ENCODE measurements at regions not wholly inside any gene's neighbourhood (a gene's known extent, or its start where the extent isn't known, plus 50 kb on each side); places are given as distances from the start of the nearest gene placed in this dataset.

GRCh38 chr2:8121022-8121825 is 560.6 kb upstream of the ID2 start:
- WGBS, result 77% methylated on average over 4 of the region's 10 CpGs
- peak overlapping the region in 1 of 2 experiments; percentile 31 for H3K18ac ChIP-seq (ENCODE audit: low read depth in 1 of 2, low read length in 2 of 2)
- no peak overlapping the region for H2BK120ac ChIP-seq (ENCODE audit: low read depth, low read length)
- DNase-seq, result peak; percentile 22
- no peak overlapping the region for H3K4me3 ChIP-seq (ENCODE audit: insufficient read depth in 1 of 2, low read depth in 1 of 2, low read length in 2 of 2)
- H2BK15ac ChIP-seq (ENCODE audit: low read depth, poor library complexity, severe bottlenecking), result no peak overlapping the region
- peak overlapping the region; percentile 41 for H3K27ac ChIP-seq (ENCODE audit: low read length, poor library complexity, severe bottlenecking)
- no peak overlapping the region for H2BK12ac ChIP-seq (ENCODE audit: low read length in 2 of 2)
- H3K9ac ChIP-seq (ENCODE audit: low read length), result no peak overlapping the region
- peaks cover 3% of the 10 kb centered on the region for H3K4me1 ChIP-seq (ENCODE audit: control insufficient read depth, insufficient read depth, low read depth, low read length)
- no peak overlapping the region for H3K4me2 ChIP-seq (ENCODE audit: low read length, poor library complexity, severe bottlenecking)
- H3K27me3 ChIP-seq (ENCODE audit: control insufficient read depth in 1 of 2, insufficient read depth in 1 of 2, low read length in 2 of 2), result no peaks in the 10 kb centered on the region
- H3K9me3 ChIP-seq (ENCODE audit: control insufficient read depth, low read length), result no peaks in the 10 kb centered on the region
- no peak overlapping the region for H3K4ac ChIP-seq (ENCODE audit: low read depth in 1 of 2, low read length in 2 of 2)
- no peaks in the 10 kb centered on the region for H3K79me1 ChIP-seq (replicated peaks; ENCODE audit: low read length, poor library complexity, severe bottlenecking)
- H3K36me3 ChIP-seq (ENCODE audit: control insufficient read depth in 1 of 2, insufficient read depth in 2 of 2, low read depth in 1 of 2, low read length in 2 of 2), result no peaks in the 10 kb centered on the region
- no peak overlapping the region for H3K14ac ChIP-seq (ENCODE audit: low read length in 2 of 2)
- H3K23ac ChIP-seq (ENCODE audit: low read length in 2 of 2), result no peak overlapping the region
- no peak overlapping the region for H4K91ac ChIP-seq (ENCODE audit: low read length)
- peak overlapping the region; percentile 31 for H2AK5ac ChIP-seq (ENCODE audit: low read length, severe bottlenecking)
- no peak overlapping the region for H2AFZ ChIP-seq (ENCODE audit: low read depth, low read length)
- no peak overlapping the region for H2BK5ac ChIP-seq (ENCODE audit: low read depth, low read length, poor library complexity, severe bottlenecking)
- H4K8ac ChIP-seq (ENCODE audit: low read length), result no peak overlapping the region

DNA sequence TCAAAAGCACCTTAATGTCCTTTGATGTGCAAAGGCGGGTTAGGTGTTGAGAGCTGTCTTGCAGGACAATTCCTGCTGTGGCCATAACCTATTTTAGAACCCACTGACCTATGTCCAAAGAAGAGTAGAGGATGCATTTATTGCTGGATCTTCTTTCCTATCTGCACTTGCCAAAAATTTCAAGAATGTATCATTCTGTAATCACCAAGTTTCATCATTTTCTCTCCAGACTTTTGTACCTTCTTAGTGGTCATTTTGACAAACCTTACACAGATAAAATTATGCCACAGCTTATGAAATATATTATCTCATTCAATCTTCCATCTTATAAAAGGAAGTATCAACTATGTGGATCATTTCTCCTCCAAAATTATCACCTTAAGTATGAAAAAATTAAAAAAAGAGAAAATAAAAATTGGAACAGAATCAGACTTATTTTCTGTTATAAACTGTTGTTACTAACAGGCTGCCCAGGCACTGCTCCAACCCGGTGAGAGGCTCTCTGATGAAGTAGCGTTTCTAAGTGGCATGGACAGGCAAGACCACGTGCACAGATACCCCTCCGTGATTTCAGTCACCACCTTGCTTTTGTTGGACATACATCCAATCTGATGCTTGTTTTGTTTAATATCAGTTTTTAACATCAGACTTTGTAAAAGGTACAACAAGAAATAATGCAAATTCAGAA is 559.9 kb upstream of the ID2 start:
- Histone ChIP-seq H3K79me1 (replicated peaks; ENCODE audit: low read length, poor library complexity, severe bottlenecking) (no peaks in the 10 kb centered on the region), H3K4me3 (ENCODE audit: insufficient read depth in 1 of 2, low read depth in 1 of 2, low read length in 2 of 2) (peak overlapping the region in 1 of 2 experiments; percentile 28), H3K27ac (ENCODE audit: low read length, poor library complexity, severe bottlenecking) (peak overlapping the region; percentile 39), H3K23ac (ENCODE audit: low read length in 2 of 2) (no peak overlapping the region), H3K4me1 (ENCODE audit: control insufficient read depth, insufficient read depth, low read depth, low read length) (peaks cover 3% of the 10 kb centered on the region), H3K36me3 (ENCODE audit: control insufficient read depth in 1 of 2, insufficient read depth in 2 of 2, low read depth in 1 of 2, low read length in 2 of 2) (no peaks in the 10 kb centered on the region), H2BK5ac (ENCODE audit: low read depth, low read length, poor library complexity, severe bottlenecking) (no peak overlapping the region), H2BK12ac (ENCODE audit: low read length in 2 of 2) (no peak overlapping the region), H3K18ac (ENCODE audit: low read depth in 1 of 2, low read length in 2 of 2) (no peak overlapping the region), H3K14ac (ENCODE audit: low read length in 2 of 2) (no peak overlapping the region), H2BK120ac (ENCODE audit: low read depth, low read length) (no peak overlapping the region), H2AFZ (ENCODE audit: low read depth, low read length) (no peak overlapping the region), H3K9me3 (ENCODE audit: control insufficient read depth, low read length) (no peaks in the 10 kb centered on the region), H4K91ac (ENCODE audit: low read length) (no peak overlapping the region), H3K4ac (ENCODE audit: low read depth in 1 of 2, low read length in 2 of 2) (no peak overlapping the region), H3K9ac (ENCODE audit: low read length) (peak overlapping the region; percentile 74), H2BK15ac (ENCODE audit: low read depth, poor library complexity, severe bottlenecking) (no peak overlapping the region), H3K4me2 (ENCODE audit: low read length, poor library complexity, severe bottlenecking) (no peak overlapping the region), H2AK5ac (ENCODE audit: low read length, severe bottlenecking) (no peak overlapping the region), H3K27me3 (ENCODE audit: control insufficient read depth in 1 of 2, insufficient read depth in 1 of 2, low read length in 2 of 2) (no peaks in the 10 kb centered on the region), H4K8ac (ENCODE audit: low read length) (no peak overlapping the region)
- DNase-seq, result no peak
- 93% methylated on average over 5 of the region's 5 CpGs for WGBS

DNA sequence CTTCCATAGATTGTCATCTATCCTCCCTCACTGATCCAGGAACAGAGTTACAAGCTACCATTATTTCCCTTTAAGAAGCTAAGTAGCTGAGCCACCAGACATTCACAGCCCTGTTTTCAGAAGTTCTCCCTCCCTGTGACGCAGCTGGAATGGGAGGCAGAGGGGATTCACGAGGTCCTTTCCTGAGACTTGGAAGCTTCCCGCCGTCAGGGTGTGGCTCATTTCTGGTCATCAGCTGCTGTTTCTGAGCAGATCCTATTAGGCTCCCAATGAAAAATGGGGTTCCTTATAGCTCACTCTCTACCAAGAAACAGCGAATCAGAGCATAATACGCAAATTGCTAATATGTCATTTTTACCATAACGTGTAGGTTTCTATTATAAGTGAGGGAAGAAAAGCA is 559.3 kb upstream of the ID2 start:
- no peak overlapping the region for H2BK15ac ChIP-seq (ENCODE audit: low read depth, poor library complexity, severe bottlenecking)
- H3K4me1 ChIP-seq (ENCODE audit: control insufficient read depth, insufficient read depth, low read depth, low read length), result peaks cover 3% of the 10 kb centered on the region
- H3K4me3 ChIP-seq (ENCODE audit: insufficient read depth in 1 of 2, low read depth in 1 of 2, low read length in 2 of 2), result peak overlapping the region in 1 of 2 experiments; percentile 28
- DNase-seq, result no peak
- H3K4me2 ChIP-seq (ENCODE audit: low read length, poor library complexity, severe bottlenecking), result no peak overlapping the region
- H2BK12ac ChIP-seq (ENCODE audit: low read length in 2 of 2), result no peak overlapping the region
- peak overlapping the region; percentile 74 for H3K9ac ChIP-seq (ENCODE audit: low read length)
- no peaks in the 10 kb centered on the region for H3K36me3 ChIP-seq (ENCODE audit: control insufficient read depth in 1 of 2, insufficient read depth in 2 of 2, low read depth in 1 of 2, low read length in 2 of 2)
- H3K18ac ChIP-seq (ENCODE audit: low read depth in 1 of 2, low read length in 2 of 2), result no peak overlapping the region
- 89% methylated on average over 7 of the region's 7 CpGs for WGBS
- H2AK5ac ChIP-seq (ENCODE audit: low read length, severe bottlenecking), result peak overlapping the region; percentile 53
- no peak overlapping the region for H3K27ac ChIP-seq (ENCODE audit: low read length, poor library complexity, severe bottlenecking)
- no peak overlapping the region for H2BK5ac ChIP-seq (ENCODE audit: low read depth, low read length, poor library complexity, severe bottlenecking)
- no peak overlapping the region for H2BK120ac ChIP-seq (ENCODE audit: low read depth, low read length)
- H4K8ac ChIP-seq (ENCODE audit: low read length), result no peak overlapping the region
- H3K14ac ChIP-seq (ENCODE audit: low read length in 2 of 2), result no peak overlapping the region
- H3K9me3 ChIP-seq (ENCODE audit: control insufficient read depth, low read length), result no peaks in the 10 kb centered on the region
- no peak overlapping the region for H2AFZ ChIP-seq (ENCODE audit: low read depth, low read length)
- no peaks in the 10 kb centered on the region for H3K79me1 ChIP-seq (replicated peaks; ENCODE audit: low read length, poor library complexity, severe bottlenecking)
- no peaks in the 10 kb centered on the region for H3K27me3 ChIP-seq (ENCODE audit: control insufficient read depth in 1 of 2, insufficient read depth in 1 of 2, low read length in 2 of 2)
- H4K91ac ChIP-seq (ENCODE audit: low read length), result no peak overlapping the region
- H3K4ac ChIP-seq (ENCODE audit: low read depth in 1 of 2, low read length in 2 of 2), result no peak overlapping the region
- no peak overlapping the region for H3K23ac ChIP-seq (ENCODE audit: low read length in 2 of 2)

- 83% methylated on average over 1 of the region's 2 CpGs for WGBS
- Histone ChIP-seq H4K8ac (ENCODE audit: low read length) (no peak overlapping the region), H3K79me1 (replicated peaks; ENCODE audit: low read length, poor library complexity, severe bottlenecking) (no peaks in the 10 kb centered on the region)
Observed at GRCh38 chr2:8123464-8123863, 558.4 kb upstream of the ID2 start.

More at GRCh38 chr2:8123464-8123863, 558.4 kb upstream of the ID2 start:
- Histone ChIP-seq H2BK120ac (ENCODE audit: low read depth, low read length) (no peak overlapping the region), H2BK5ac (ENCODE audit: low read depth, low read length, poor library complexity, severe bottlenecking) (no peak overlapping the region), H3K4me1 (ENCODE audit: control insufficient read depth, insufficient read depth, low read depth, low read length) (peaks cover 3% of the 10 kb centered on the region), H3K27ac (ENCODE audit: low read length, poor library complexity, severe bottlenecking) (no peak overlapping the region), H2AFZ (ENCODE audit: low read depth, low read length) (no peak overlapping the region), H3K4ac (ENCODE audit: low read depth in 1 of 2, low read length in 2 of 2) (no peak overlapping the region), H2BK15ac (ENCODE audit: low read depth, poor library complexity, severe bottlenecking) (no peak overlapping the region), H3K14ac (ENCODE audit: low read length in 2 of 2) (no peak overlapping the region), H3K4me2 (ENCODE audit: low read length, poor library complexity, severe bottlenecking) (no peak overlapping the region), H3K9ac (ENCODE audit: low read length) (no peak overlapping the region), H2AK5ac (ENCODE audit: low read length, severe bottlenecking) (no peak overlapping the region), H3K23ac (ENCODE audit: low read length in 2 of 2) (no peak overlapping the region), H3K27me3 (ENCODE audit: control insufficient read depth in 1 of 2, insufficient read depth in 1 of 2, low read length in 2 of 2) (no peaks in the 10 kb centered on the region), H3K18ac (ENCODE audit: low read depth in 1 of 2, low read length in 2 of 2) (no peak overlapping the region), H3K36me3 (ENCODE audit: control insufficient read depth in 1 of 2, insufficient read depth in 2 of 2, low read depth in 1 of 2, low read length in 2 of 2) (no peaks in the 10 kb centered on the region), H2BK12ac (ENCODE audit: low read length in 2 of 2) (no peak overlapping the region), H3K4me3 (ENCODE audit: insufficient read depth in 1 of 2, low read depth in 1 of 2, low read length in 2 of 2) (no peak overlapping the region), H3K9me3 (ENCODE audit: control insufficient read depth, low read length) (no peaks in the 10 kb centered on the region), H4K91ac (ENCODE audit: low read length) (no peak overlapping the region)
- DNase-seq, result no peak

Measured in mesenchymal stem cell (in vitro differentiated cells and primary cell).